Dendritic cell treated with granulocyte-macrophage colony-stimulating factor and Interleukin-4, amounts not matched to agents 40 ng/mL and 50 ng/mL, for 4 days (primary cell): ENCODE measurements at regions not wholly inside any gene's neighbourhood (a gene's known extent, or its start where the extent isn't known, plus 50 kb on each side); places are given as distances from the start of the nearest gene placed in this dataset.

ENCODE experiments used
- H3K27ac Mint-ChIP-seq: one replicate; pipeline ENCODE4 v1.8.0; 2022; ENCODE audit warnings: mild to moderate bottlenecking, mixed read lengths
- H3K27me3 Mint-ChIP-seq: one replicate; pipeline ENCODE4 v1.8.0; 2022; ENCODE audit warnings: mild to moderate bottlenecking, mixed read lengths
- H3K36me3 Mint-ChIP-seq: one replicate; pipeline ENCODE4 v1.8.0; 2022; ENCODE audit warnings: low read depth, mixed read lengths
- H3K4me1 Mint-ChIP-seq: one replicate; pipeline ENCODE4 v1.8.0; 2022; ENCODE audit warnings: low read depth, mixed read lengths
- H3K4me3 Mint-ChIP-seq: one replicate; pipeline ENCODE4 v1.8.0; 2022; ENCODE audit warnings: mild to moderate bottlenecking, moderate library complexity, mixed read lengths
- H3K9me3 Mint-ChIP-seq: one replicate; pipeline ENCODE4 v1.8.0; 2022; ENCODE audit warnings: mixed read lengths
- intact Hi-C: fragments of 100-400 bp; cut with micrococcal nuclease; formaldehyde crosslinking; loops from one replicate; pipeline ENCODE4 v1.15.0; 2022

DNA sequence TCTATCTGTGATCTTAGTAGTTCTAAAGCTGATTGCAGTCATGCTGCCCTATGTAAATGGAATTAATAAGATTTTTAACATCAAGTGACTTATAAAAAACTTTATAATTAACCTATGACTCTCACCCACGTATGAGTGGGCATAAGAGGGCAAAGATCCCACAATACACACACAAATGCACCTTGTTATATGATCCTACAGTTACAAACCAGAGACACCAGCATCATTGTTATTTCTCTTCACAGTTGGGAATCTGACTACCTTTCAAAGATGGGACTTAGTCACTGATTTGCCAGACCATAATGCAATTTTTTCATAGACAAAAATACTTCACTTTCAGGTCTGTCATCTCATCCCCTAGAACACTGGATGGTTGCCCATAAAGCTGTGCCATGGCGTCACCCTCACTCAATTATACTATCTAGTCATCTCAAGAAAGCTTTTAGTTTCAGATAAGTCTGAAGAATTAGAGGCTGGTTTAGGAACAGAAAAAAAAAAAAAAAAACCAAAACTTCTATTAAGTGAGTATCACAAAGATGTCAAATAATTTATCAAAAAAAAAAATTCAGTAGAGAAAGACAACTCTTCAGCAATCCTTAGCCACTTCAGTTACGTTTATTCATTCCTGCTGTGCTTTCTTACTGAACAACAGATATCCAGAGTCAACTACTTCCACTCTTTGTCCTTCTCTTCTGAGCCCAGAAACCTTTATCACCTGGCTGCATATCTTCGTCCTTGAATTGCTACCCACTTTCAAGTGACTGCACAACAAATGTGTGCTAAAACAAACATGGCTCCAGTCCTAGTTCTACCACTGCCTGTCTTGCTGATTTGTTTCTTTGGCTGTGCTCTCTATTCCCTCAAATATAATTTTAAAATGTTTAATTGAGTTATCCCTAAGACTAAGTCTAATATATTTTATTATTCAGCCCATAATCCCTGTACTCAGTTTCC lies 175.0 kb upstream of the CHRM2 start:
- H3K9me3 Mint-ChIP-seq: no peaks in the 10 kb centered on the region
- H3K27ac Mint-ChIP-seq: no peak overlapping the region
- no peaks in the 10 kb centered on the region for H3K36me3 Mint-ChIP-seq
- intact Hi-C loops: no loop called here
- H3K27me3 Mint-ChIP-seq: no peaks in the 10 kb centered on the region
- no peak overlapping the region for H3K4me3 Mint-ChIP-seq
- no peaks in the 10 kb centered on the region for H3K4me1 Mint-ChIP-seq

- no peak overlapping the region for H3K4me3 Mint-ChIP-seq
- H3K4me1 Mint-ChIP-seq: no peaks in the 10 kb centered on the region
- H3K27ac Mint-ChIP-seq: no peak overlapping the region
- no peaks in the 10 kb centered on the region for H3K36me3 Mint-ChIP-seq
- H3K9me3 Mint-ChIP-seq: no peaks in the 10 kb centered on the region
- no peaks in the 10 kb centered on the region for H3K27me3 Mint-ChIP-seq
- intact Hi-C loops: no loop called here
Observed at GRCh38 chr7:136692221-136692620, 176.2 kb upstream of the CHRM2 start.

GRCh38 chr7:136688601-136689000 lies 179.9 kb upstream of the CHRM2 start:
- H3K9me3 Mint-ChIP-seq: no peaks in the 10 kb centered on the region
- H3K4me3 Mint-ChIP-seq: no peak overlapping the region
- H3K4me1 Mint-ChIP-seq: no peaks in the 10 kb centered on the region
- no peaks in the 10 kb centered on the region for H3K36me3 Mint-ChIP-seq
- no peaks in the 10 kb centered on the region for H3K27me3 Mint-ChIP-seq
- no peak overlapping the region for H3K27ac Mint-ChIP-seq
- intact Hi-C loops: no loop called here

DNA sequence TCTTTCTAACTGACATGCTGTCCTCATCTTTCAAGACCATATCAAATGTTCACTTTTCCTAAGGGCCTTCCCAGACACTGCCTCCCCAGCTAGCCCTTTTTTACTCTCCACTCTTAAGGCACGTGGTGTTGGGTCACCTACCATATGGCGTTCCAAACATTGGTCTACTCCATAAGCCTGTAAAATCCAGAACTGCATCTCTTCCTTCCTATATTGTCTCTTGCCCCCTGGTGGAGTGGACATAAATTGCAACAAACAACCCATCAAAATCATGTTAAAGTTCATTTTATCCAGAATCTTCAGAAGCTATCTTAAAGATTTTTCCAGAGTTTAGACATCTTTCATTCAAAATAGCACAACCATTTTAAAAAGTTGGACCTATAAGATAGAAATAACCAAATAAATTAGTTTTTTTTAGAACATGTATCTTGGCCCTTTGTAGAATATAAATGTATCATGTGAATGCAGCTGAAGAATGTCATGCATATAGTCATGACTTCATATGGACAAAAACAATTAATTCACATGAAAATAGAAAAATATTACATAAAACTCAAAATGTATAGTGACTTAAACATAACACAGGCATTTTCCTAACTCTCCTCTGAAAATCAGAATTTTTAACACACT lies 180.6 kb upstream of the CHRM2 start:
- H3K36me3 Mint-ChIP-seq: no peaks in the 10 kb centered on the region
- no peak overlapping the region for H3K27ac Mint-ChIP-seq
- H3K4me1 Mint-ChIP-seq: no peaks in the 10 kb centered on the region
- no peaks in the 10 kb centered on the region for H3K9me3 Mint-ChIP-seq
- no peaks in the 10 kb centered on the region for H3K27me3 Mint-ChIP-seq
- H3K4me3 Mint-ChIP-seq: no peak overlapping the region
- intact Hi-C loops: no loop called here

- no peaks in the 10 kb centered on the region for H3K4me1 Mint-ChIP-seq
- no peaks in the 10 kb centered on the region for H3K27me3 Mint-ChIP-seq
- intact Hi-C loops: no loop called here
- H3K4me3 Mint-ChIP-seq: no peak overlapping the region
- H3K27ac Mint-ChIP-seq: no peak overlapping the region
- H3K9me3 Mint-ChIP-seq: no peaks in the 10 kb centered on the region
- no peaks in the 10 kb centered on the region for H3K36me3 Mint-ChIP-seq
Observed at GRCh38 chr7:136685501-136686173, 182.8 kb upstream of the CHRM2 start.

DNA sequence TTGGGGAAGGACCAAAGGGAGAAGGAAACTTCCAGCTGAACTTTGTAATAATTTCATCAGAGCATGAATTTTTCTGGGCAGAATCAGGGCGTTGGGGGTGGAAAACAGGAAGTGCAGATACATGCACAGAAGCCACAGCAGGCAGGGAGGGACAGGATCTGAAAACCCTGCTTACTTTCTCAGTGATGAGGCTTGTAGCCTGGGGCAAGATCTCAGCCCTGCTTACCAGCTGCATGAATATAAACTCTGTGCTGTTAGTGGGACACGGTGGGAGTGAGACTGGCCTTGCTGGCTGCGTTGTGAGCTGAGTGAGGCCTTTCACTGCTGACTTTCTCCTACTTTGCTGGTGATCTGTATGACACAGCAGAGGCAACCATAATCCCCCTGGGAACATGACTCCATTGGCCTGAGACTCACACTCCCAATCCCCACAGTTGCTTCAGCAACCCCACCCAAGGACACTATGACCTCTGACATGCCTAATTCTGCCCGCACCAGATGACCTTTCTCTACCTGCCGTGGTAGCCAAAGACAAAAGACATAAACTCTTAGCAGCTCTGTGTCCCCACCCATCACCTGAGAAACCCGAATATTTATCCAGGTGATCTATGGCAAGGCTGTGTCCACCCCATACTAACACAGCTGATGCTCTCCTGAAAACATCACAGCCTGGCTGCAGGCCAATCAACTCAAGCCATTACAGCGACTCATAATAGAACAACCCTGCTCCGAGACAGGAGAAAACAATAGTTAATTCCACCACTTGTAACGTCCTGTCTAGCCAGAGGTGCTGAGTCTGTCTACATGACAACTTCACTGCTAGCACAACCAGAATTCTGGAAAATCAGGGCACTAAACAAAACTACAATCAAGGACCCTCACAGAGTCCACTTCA lies 190.7 kb upstream of the CHRM2 start:
- Mint-ChIP-seq H3K9me3 (peaks cover 17% of the 10 kb centered on the region), H3K4me1 (no peaks in the 10 kb centered on the region), H3K27me3 (no peaks in the 10 kb centered on the region), H3K27ac (no peak overlapping the region), H3K36me3 (no peaks in the 10 kb centered on the region), H3K4me3 (no peak overlapping the region)
- intact Hi-C loops: no loop called here

- Mint-ChIP-seq H3K9me3 (peaks cover 28% of the 10 kb centered on the region), H3K27ac (no peak overlapping the region), H3K36me3 (no peaks in the 10 kb centered on the region), H3K4me3 (no peak overlapping the region), H3K4me1 (no peaks in the 10 kb centered on the region), H3K27me3 (no peaks in the 10 kb centered on the region)
- intact Hi-C loops: no loop called here
Observed at GRCh38 chr7:136667584-136667983, 200.9 kb upstream of the CHRM2 start.

GRCh38 chr7:136665878-136666509 lies 202.5 kb upstream of the CHRM2 start:
- Mint-ChIP-seq H3K4me1 (no peaks in the 10 kb centered on the region), H3K27me3 (no peaks in the 10 kb centered on the region), H3K4me3 (no peak overlapping the region), H3K36me3 (no peaks in the 10 kb centered on the region), H3K9me3 (peaks cover 12% of the 10 kb centered on the region), H3K27ac (no peak overlapping the region)
- intact Hi-C loops: no loop called here

- Mint-ChIP-seq H3K4me3 (no peak overlapping the region), H3K27me3 (no peaks in the 10 kb centered on the region), H3K27ac (no peak overlapping the region), H3K36me3 (no peaks in the 10 kb centered on the region), H3K4me1 (no peaks in the 10 kb centered on the region), H3K9me3 (no peaks in the 10 kb centered on the region)
- intact Hi-C loops: no loop called here
Observed at GRCh38 chr7:136664537-136664936, 203.9 kb upstream of the CHRM2 start.

DNA sequence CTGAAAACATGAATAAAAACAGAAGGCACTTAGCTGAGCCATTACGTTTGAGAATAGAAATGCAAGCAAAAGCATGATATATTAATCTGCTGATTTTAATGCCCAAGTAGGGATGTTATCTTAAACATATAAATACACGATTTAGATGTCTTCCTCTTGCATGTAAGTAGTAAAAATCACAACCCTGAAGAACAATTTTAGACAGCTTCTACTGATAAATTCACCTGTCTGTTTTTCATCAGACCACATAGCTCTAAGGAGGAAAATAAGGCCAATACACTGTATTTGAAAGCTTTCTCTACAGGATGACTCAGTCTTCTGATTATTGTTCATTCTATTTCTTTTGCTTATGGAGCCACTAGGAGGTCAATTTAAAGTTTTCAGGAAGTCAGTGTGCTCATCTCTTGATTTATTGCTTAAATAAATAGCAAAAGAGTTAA lies 210.9 kb upstream of the CHRM2 start:
- intact Hi-C loops: no loop called here
- Mint-ChIP-seq H3K27me3 (no peaks in the 10 kb centered on the region), H3K27ac (no peak overlapping the region), H3K4me1 (no peaks in the 10 kb centered on the region), H3K4me3 (no peak overlapping the region), H3K9me3 (peaks cover 9% of the 10 kb centered on the region), H3K36me3 (no peaks in the 10 kb centered on the region)

GRCh38 chr7:136656516-136656915 lies 211.9 kb upstream of the CHRM2 start:
- Mint-ChIP-seq H3K36me3 (no peaks in the 10 kb centered on the region), H3K4me1 (no peaks in the 10 kb centered on the region), H3K9me3 (peaks cover 14% of the 10 kb centered on the region), H3K27ac (no peak overlapping the region), H3K27me3 (no peaks in the 10 kb centered on the region), H3K4me3 (no peak overlapping the region)
- intact Hi-C loops: no loop called here

- Mint-ChIP-seq H3K27ac (no peak overlapping the region), H3K9me3 (peaks cover 15% of the 10 kb centered on the region), H3K4me3 (no peak overlapping the region), H3K4me1 (no peaks in the 10 kb centered on the region), H3K27me3 (no peaks in the 10 kb centered on the region), H3K36me3 (no peaks in the 10 kb centered on the region)
- intact Hi-C loops: no loop called here
Observed at GRCh38 chr7:136655414-136655813, 213.0 kb upstream of the CHRM2 start.

DNA sequence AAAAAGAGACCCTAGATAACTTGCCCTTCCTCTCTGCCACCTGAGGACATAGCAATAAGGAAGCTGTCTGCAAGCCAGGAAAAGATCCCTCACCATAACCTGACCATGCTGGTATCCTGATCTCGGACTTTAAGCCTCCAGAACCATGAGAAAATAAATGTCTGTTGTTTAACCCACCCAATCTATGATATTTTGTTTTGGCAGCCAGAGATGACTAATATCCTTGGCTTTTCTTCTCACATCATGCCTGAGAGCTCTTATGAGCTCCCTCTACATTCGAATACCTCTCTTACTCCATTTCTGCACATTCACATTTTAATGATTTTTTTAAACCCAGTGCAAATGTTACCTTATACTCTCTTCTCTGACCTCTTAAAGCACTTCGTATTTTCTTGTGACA lies 214.0 kb upstream of the CHRM2 start:
- H3K4me1 Mint-ChIP-seq: no peaks in the 10 kb centered on the region
- intact Hi-C loops: no loop called here
- H3K4me3 Mint-ChIP-seq: no peak overlapping the region
- no peaks in the 10 kb centered on the region for H3K27me3 Mint-ChIP-seq
- H3K36me3 Mint-ChIP-seq: no peaks in the 10 kb centered on the region
- H3K9me3 Mint-ChIP-seq: peaks cover 23% of the 10 kb centered on the region
- H3K27ac Mint-ChIP-seq: no peak overlapping the region
